UCSD-AML1 (cell line): ENCODE measurements at regions not wholly inside any gene's neighbourhood (a gene's known extent, or its start where the extent isn't known, plus 50 kb on each side); places are given as distances from the start of the nearest gene placed in this dataset.

Experiments
- DNase-seq: peaks from one replicate; lab custom pipeline; 2025; ENCODE audit not compliant: unreplicated experiment; lab: John Stamatoyannopoulos, UW

DNA sequence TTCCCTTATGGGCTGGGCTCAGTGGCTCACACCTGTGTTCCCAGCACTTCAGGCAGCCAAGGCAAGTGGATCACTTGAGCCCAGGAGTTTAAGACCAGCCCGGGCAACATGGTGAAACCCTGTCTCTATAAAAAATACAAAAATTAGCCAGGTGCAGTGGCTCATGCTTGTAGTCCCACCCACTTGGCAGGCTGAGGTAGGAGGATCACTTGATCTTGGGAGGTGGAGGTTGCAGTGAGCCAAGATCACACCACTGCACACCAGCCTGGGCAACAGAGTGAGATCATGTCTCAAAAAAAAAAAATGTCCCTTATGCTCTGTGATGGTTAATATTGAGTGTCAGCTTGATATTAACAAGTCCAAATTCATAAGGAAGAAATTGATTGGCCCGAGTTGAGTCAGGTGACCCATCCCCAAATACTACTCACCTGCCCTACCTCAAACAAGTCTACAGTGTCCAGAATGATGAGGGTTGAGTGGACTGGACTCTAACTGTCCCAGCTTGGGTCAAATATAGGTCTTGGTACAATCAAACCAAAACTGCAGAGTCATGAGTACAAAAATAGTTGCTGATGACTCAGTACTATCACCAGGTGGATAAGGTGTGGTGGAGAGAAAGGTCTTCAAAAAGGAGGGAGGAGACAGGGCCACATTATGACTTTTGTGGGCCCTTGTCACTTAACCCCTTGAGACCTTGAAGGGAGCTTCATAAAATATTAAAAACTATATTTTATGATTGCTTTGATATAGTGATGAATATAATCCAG lies 161.0 kb downstream of the ZNF326 start:
- DNase-seq, result no peak

- DNase-seq, result no peak
These were observed 159.8 kb downstream of the ZNF326 start for GRCh38 chr1:90154711-90155110.

DNA sequence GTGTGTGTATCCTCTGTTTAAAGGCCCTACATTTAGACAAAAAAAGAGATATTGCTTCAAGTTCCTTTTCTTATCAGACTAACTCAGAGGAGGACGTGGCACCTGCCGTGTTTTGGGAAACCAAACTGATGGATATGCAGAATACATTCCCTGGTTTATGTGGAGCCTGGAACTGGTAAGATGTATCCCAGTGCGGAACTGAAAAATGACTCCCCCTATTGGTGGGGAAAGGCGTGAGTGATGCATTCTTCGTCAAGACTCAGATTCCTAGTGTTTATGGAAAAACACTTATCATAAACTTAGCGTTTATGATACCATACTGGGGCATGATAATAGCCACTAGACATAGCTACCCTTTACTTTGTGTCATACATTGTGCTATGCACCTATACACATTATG lies 154.2 kb downstream of the ZNF326 start:
- DNase-seq, result no peak

DNA sequence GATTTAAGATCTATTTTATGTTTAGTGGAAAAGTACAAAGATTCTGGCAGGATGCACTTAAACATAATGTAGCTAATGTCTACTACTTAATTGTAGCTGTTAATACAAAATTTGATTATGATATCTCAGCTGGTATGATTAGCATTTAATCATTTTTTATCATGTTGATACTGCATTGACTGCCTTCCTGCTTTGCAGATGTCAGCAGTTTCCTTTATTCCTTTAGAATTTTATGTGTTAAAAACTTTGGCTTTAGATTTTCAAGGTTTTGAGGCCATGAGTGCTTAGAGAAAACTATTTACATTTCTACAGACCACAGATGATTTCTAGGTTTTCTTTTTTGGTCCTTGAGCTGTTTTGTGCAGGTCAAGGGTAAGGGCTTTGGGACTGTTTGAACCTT lies 152.2 kb downstream of the ZNF326 start:
- no peak for DNase-seq

DNA sequence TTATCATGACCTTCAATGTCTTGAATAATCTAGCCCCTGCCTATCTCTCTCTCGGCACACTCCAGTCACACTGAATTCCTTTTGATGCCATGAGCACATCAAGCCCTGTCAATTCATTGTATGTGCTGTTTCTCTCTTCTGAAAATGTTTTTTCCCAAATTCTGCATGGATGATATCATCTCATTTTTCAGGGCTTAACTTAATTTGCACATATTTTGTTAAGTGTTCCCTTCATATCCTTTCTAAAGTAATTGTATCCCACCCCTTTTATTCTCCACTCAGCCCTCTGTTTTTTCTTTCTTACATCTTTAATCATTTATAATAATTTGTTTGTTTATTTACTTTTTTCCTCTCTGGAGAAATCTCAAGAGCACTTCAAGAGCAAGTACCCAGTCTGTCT lies 149.9 kb downstream of the ZNF326 start:
- DNase-seq, result no peak

DNA sequence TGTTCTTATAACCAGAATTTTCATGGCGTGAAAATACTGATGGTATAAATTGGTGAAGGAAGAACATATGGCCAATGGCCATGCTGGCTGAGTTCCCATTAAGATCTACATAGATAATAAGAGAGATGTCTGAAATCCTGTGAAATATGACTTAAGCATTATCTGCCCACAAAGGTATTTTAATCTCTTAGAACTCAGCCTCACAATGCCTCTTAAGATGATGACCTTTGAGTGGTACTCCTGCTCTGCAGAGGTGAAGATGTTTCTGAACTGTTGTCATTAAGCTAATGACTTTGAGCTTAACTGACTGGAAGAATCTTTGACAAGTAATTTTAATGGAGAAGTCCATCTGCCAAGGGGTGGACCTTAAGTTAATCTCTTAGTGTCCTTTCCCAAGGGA lies 148.7 kb downstream of the ZNF326 start:
- no peak for DNase-seq

GRCh38 chr1:90142697-90143096 lies 147.8 kb downstream of the ZNF326 start:
- no peak for DNase-seq

- DNase-seq, result no peak
These were observed 144.9 kb downstream of the ZNF326 start for GRCh38 chr1:90139837-90140236.

GRCh38 chr1:90135286-90135685 lies 140.4 kb downstream of the ZNF326 start:
- no peak for DNase-seq

GRCh38 chr1:90134175-90134955 lies 139.5 kb downstream of the ZNF326 start:
- no peak for DNase-seq

GRCh38 chr1:90133133-90133532 lies 138.2 kb downstream of the ZNF326 start:
- no peak for DNase-seq

DNA sequence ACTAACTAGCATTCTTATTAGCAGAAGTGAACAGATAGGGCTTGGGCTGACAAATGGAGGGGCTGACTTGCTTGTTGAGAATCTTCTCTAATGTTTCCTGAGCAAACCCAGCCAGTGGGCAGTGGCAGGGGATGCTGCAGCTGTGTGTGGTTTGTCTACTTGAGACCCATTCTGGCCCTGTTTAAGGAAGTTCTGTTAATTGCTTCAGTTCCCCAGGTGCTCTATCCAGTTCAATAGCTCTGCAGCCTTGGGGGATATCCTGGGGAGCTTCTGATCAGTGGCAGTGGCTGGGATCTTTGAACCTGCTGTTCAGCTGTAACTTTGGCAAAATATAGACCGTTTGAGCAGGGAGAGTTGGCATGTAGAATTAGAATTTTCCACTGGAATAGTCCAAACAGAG lies 137.4 kb downstream of the ZNF326 start:
- no peak for DNase-seq

DNA sequence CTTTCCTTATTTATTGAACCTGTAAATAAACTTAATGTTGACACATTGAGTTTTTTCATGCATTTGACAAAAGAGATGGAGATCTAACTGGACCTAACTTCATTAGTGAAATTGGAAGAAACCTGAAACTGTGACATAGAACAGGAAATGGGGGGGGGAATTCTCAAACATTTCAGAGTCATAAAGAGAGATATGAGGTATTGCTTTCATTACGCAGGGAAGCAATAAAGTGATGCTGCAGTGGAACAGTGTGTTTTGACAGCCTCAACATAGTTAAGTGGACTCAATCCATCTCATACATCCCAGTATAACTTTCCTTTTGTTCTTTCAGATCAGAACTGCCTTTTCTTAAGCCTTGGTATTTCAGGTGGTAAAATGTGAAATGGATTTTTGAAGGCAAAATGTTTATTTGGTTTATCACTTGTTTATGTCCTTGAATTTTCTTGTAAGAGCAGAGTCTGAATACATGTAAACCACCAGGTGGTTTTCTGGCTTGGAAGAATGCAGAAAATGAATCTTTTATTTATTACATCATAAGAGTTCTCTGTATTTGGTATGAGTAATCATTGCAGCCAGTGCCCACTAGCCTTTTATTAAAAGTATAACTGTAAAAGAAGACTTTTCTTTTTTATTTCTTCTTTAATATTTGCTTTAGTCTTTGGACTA lies 132.5 kb downstream of the ZNF326 start:
- DNase-seq, result no peak

GRCh38 chr1:90126834-90127233 lies 131.9 kb downstream of the ZNF326 start:
- no peak for DNase-seq

GRCh38 chr1:90122654-90123340 lies 127.9 kb downstream of the ZNF326 start:
- no peak for DNase-seq

- no peak for DNase-seq
These were observed 119.7 kb downstream of the ZNF326 start for GRCh38 chr1:90114521-90115141.

GRCh38 chr1:90107990-90108389 lies 113.1 kb downstream of the ZNF326 start:
- no peak for DNase-seq

- no peak for DNase-seq
These were observed 111.4 kb downstream of the ZNF326 start for GRCh38 chr1:90106311-90106710.

- no peak for DNase-seq
These were observed 110.1 kb downstream of the ZNF326 start for GRCh38 chr1:90104941-90105538.

- DNase-seq, result no peak
These were observed 105.7 kb downstream of the ZNF326 start for GRCh38 chr1:90100566-90100965.

- DNase-seq, result no peak
These were observed 97.5 kb downstream of the ZNF326 start for GRCh38 chr1:90092441-90092840.
